Stimulated activated naive B cell treated with anti-CD40 and anti-IgM and Interleukin-4, amounts not matched to agents 10 μg/mL and 1 μg/mL and 100 μg/mL, for 72 hours (primary cell): ENCODE measurements at regions not wholly inside any gene's neighbourhood (a gene's known extent, or its start where the extent isn't known, plus 50 kb on each side); places are given as distances from the start of the nearest gene placed in this dataset.

Experiments
- ATAC-seq, 2 donors: fragments of 150-1000 bp; cut with Tn5 transposase; replicated peaks; 2 replicates each; pipeline ENCODE4 v1.10.0; 2021; ENCODE audit warnings: moderate library complexity in 1 of 2
- DNase-seq: peaks from one replicate; pipeline ENCODE4 v3.0.0; 2021
- H3K27ac Mint-ChIP-seq: one replicate; pipeline ENCODE4 v1.8.0; 2022; ENCODE audit warnings: mild to moderate bottlenecking, mixed read lengths
- H3K27me3 Mint-ChIP-seq, 2 donors: one replicate each; pipeline ENCODE4 v1.8.0; 2022; ENCODE audit warnings: mixed read lengths in 2 of 2
- H3K36me3 Mint-ChIP-seq, 2 donors: one replicate each; pipeline ENCODE4 v1.8.0; 2022; ENCODE audit warnings: mixed read lengths in 2 of 2, mild to moderate bottlenecking in 1 of 2
- H3K4me1 Mint-ChIP-seq, 2 donors: one replicate each; pipeline ENCODE4 v1.8.0; 2022; ENCODE audit warnings: mixed read lengths in 2 of 2, mild to moderate bottlenecking in 1 of 2
- H3K4me3 Mint-ChIP-seq, 2 donors: one replicate each; pipeline ENCODE4 v1.8.0; 2022; ENCODE audit warnings: mild to moderate bottlenecking in 2 of 2, mixed read lengths in 2 of 2, moderate library complexity in 1 of 2
- H3K9me3 Mint-ChIP-seq, 2 donors: one replicate each; pipeline ENCODE4 v1.8.0; 2022; ENCODE audit warnings: mixed read lengths in 2 of 2, mild to moderate bottlenecking in 1 of 2

DNA sequence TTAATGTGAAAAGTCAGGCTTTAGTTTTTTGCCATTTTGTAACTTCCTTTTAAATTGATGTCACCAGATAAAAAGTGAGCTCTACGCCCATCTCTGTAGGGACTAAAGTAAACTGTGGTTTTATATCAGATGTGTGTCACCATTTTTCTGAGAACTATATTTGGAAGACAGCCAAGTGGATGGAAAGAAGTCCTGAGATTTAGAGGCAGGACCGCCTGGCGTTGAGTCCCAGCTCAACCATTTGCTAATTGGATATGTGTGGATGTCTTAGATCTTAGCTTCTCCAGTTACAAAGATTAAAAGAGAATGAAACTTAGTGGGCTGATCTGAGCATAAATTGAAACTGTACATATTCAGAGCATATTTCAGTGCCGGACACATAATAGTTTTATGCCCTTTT, 691.6 kb upstream of the CELF2 start:
- Mint-ChIP-seq H3K4me1 (no peaks in the 10 kb centered on the region), H3K36me3 (no peaks in the 10 kb centered on the region), H3K27me3 (no peaks in the 10 kb centered on the region), H3K9me3 (peaks cover 3% of the 10 kb centered on the region in 2 donors), H3K4me3 (no peak overlapping the region), H3K27ac (no peak overlapping the region)
- DNase-seq = no peak
- ATAC-seq = no peak

DNA sequence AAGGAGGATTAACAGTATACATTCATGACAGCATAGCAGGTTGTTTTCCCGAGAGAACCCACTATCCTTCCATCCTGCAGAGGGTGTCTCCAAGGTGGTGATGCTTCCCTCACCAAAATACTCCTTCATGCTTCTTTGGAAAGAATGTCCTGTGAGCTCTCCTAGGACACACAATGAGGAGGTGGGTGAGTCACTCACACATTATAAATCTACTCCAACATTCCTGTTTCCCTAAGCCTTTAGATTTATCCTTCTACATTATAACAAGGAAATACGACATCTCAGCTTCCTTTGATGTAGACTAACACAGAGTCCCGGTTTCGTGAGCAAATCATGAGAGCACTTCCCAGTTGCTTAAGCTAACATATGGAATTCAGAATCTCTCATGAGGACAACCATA, 689.7 kb upstream of the CELF2 start:
- no peak overlapping the region for H3K4me3 Mint-ChIP-seq
- DNase-seq (no peak), ATAC-seq (no peak)
- peaks cover 0 to 2% of the 10 kb centered on the region in 2 donors for H3K9me3 Mint-ChIP-seq
- no peaks in the 10 kb centered on the region for H3K36me3 Mint-ChIP-seq
- no peak overlapping the region for H3K27ac Mint-ChIP-seq
- H3K4me1 Mint-ChIP-seq = no peaks in the 10 kb centered on the region
- H3K27me3 Mint-ChIP-seq = no peaks in the 10 kb centered on the region

DNA sequence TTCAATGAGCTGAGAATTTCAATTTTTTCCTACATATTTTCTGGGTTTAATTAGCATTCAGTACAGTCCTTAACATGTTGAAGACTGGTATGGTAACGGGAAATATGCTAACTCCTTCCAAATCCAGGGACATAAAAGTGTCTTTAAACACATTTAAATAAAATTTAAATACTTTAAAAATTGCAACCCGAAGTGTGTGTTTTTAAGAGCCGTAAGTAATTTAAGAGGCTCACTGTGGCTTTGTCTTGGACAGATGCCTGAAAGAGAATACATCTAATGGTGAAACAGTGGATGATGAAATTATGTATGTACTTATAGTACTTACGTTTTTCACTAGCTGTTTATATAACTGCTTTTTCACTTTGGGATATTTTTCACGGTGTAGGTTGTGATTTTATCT, 687.3 kb upstream of the CELF2 start:
- Mint-ChIP-seq H3K36me3 (no peaks in the 10 kb centered on the region), H3K27ac (no peak overlapping the region), H3K27me3 (no peaks in the 10 kb centered on the region), H3K4me1 (no peaks in the 10 kb centered on the region), H3K4me3 (no peak overlapping the region), H3K9me3 (no peaks in the 10 kb centered on the region)
- no peak for ATAC-seq
- no peak for DNase-seq

DNA sequence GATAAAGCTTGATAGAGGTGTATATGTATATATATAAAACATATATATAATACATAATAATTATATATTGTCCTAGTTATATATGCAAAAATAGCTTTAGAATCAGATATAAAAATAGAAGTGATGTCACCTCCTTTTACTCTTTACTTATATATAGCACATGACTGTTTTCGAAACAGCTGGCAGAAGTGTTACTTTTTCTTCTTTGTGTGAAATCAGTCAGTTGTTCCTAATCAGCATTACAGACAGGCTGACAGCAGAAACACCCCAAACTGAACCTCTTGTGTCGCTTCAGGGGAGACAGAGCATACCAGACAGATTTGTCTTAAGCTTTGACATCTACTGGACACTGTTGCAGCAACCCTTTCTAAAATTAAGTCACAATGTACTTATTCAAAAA, 684.9 kb upstream of the CELF2 start:
- ATAC-seq (no peak), DNase-seq (no peak)
- Mint-ChIP-seq H3K36me3 (no peaks in the 10 kb centered on the region), H3K4me3 (no peak overlapping the region), H3K4me1 (no peaks in the 10 kb centered on the region), H3K27me3 (no peaks in the 10 kb centered on the region), H3K27ac (no peak overlapping the region), H3K9me3 (no peaks in the 10 kb centered on the region)

DNA sequence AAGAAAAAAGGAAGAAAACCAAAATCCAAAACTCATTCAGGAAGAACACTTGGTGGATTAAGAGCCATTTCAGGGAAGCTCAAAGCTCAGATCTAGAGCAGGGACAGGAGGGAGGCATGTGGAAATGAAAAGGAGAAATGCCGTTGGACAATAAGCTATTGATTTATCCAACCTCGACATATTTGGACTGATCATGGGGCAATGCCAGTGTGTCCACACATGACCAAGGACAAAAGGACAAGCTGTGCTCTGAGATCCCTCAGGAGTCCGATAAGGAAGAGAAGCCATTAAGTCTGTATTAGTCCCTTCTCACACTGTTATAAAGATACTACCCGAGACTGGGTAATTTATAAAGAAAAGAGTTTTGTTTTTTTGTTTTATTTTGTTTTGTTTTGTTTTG, 684.0 kb upstream of the CELF2 start:
- Mint-ChIP-seq H3K36me3 (no peaks in the 10 kb centered on the region), H3K4me3 (no peak overlapping the region), H3K4me1 (no peaks in the 10 kb centered on the region), H3K9me3 (no peaks in the 10 kb centered on the region), H3K27ac (no peak overlapping the region), H3K27me3 (no peaks in the 10 kb centered on the region)
- ATAC-seq (no peak), DNase-seq (no peak)

DNA sequence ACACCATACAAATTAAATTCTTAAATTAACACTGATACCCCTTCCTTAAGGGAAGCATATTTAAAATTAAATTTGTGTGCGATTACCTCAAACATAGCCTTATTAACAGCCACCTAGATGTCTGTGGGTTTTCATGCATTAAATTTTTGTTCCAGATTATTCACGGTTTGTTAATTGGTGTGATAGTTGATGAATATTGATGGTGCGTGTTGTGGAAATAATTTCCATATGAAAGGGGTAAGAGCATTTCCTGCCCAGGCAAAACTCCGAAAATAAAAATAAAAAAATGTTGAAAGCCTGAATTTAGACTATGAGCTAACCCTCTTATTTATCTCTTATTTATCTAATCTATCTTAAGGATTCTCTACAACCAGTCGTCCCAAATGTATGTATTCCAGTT, 679.3 kb upstream of the CELF2 start:
- Mint-ChIP-seq H3K9me3 (no peaks in the 10 kb centered on the region), H3K4me1 (no peaks in the 10 kb centered on the region), H3K27ac (no peak overlapping the region), H3K36me3 (no peaks in the 10 kb centered on the region), H3K4me3 (no peak overlapping the region), H3K27me3 (no peaks in the 10 kb centered on the region)
- ATAC-seq (no peak), DNase-seq (no peak)

DNA sequence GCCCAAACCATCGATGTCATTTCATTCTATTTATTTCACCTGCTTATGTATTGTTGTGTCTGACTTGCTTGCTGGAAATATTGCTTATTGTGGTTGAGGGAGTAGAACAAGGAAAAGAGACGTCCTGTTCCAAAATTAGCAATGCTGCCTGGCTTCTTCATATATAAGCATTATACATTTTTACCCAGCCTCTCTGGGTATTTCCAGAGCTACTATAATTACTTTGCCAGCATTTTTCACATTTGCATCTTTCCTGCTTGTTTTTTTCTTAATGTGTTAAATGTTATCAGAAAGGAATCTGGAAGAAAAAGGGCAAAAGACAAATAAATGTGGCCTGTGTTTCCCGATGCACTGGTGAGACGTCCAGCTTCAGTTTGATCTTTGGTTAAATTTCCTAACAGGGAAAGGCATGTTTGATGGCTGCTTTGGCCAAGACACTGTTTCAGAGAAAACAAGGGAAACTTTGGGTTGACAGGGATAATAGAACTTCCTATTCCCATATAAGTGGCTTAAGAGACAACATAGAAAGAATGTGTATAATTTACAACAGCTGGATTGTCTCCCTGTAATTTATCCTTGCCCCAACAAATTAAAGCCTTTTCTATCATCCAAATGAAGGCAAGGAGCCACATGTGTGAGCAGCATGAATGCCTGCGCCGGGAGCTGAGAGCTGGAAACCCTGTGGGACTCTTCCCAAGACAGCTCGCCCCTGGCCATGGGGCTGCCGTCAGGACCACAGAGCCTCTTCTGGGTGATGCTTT, 671.1 kb upstream of the CELF2 start:
- Mint-ChIP-seq H3K4me3 (no peak overlapping the region), H3K4me1 (no peaks in the 10 kb centered on the region), H3K27ac (no peak overlapping the region), H3K9me3 (peaks cover 3 to 8% of the 10 kb centered on the region in 2 donors), H3K36me3 (no peaks in the 10 kb centered on the region), H3K27me3 (no peaks in the 10 kb centered on the region)
- no peak for DNase-seq
- ATAC-seq = no peak

DNA sequence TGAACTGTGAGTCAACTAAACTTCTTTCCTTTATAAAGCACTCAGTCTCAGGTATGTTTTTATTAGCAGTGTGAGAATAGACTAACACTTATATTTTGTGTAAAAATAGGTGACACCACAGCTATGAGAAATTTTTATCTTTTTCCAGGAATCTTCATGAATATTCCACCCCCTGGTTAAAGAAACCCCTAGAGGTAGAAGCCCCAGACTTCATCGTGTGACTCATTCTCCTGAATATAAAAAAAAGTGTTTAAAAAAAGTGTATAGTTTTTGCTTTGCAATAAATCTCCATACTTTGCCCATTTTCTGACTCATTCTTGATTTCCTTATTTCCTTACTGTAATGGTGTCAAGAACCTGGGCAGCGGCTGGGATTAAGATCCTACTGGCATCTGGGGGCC, 667.6 kb upstream of the CELF2 start:
- H3K4me3 Mint-ChIP-seq = no peak overlapping the region
- no peaks in the 10 kb centered on the region for H3K27me3 Mint-ChIP-seq
- H3K36me3 Mint-ChIP-seq = no peaks in the 10 kb centered on the region
- ATAC-seq (no peak), DNase-seq (no peak)
- H3K27ac Mint-ChIP-seq = no peak overlapping the region
- peaks cover 3 to 4% of the 10 kb centered on the region in 2 donors for H3K9me3 Mint-ChIP-seq
- no peaks in the 10 kb centered on the region for H3K4me1 Mint-ChIP-seq

DNA sequence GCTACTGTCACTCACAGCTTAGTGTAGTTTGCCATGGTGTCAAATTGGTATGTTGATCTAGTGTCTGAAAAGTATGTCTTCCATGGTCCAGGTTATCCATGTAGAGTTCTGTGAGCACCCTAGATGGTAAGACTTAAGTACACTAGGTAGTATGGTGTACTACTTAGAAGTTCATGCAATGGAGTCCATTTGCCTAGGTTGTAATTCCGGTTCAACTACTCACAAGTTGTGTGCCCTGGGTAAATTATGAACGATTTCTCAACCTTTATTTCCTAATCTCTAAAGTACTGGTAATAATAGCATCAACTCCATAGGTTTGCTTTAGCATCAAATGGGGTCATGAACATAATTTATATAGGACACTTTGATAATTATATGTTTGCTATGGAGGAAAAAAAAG, 666.2 kb upstream of the CELF2 start:
- H3K9me3 Mint-ChIP-seq = peaks cover 1 to 4% of the 10 kb centered on the region in 2 donors
- H3K36me3 Mint-ChIP-seq = no peaks in the 10 kb centered on the region
- ATAC-seq (no peak), DNase-seq (no peak)
- no peaks in the 10 kb centered on the region for H3K4me1 Mint-ChIP-seq
- H3K27ac Mint-ChIP-seq = no peak overlapping the region
- H3K4me3 Mint-ChIP-seq = no peak overlapping the region
- H3K27me3 Mint-ChIP-seq = no peaks in the 10 kb centered on the region

DNA sequence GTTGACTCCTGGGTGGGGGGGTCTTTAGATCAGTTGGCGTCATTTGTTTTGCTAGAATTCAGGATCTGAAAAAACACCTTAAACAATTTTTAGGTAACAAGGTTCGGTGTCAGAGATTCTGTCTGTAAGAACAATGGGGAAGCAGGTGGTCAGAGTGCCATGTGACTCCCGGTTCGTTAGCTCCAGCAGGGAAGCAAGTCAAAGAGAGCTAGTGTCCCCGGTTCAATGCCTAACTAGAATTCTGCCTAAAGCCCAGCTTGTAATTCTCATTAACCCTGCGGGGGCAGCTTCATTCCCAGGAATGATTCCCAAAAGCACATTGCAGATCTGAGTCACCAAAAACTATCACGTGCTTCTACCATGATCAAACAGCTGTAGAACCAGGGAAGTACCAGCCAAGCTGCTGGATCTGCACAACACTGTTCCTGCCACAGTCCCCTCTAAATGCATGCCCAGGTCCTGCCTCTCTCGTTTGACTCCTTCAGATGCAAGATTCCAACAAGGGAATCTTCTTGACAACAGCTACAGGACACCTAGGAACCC, 664.3 kb upstream of the CELF2 start:
- Mint-ChIP-seq H3K4me1 (no peaks in the 10 kb centered on the region), H3K27ac (no peak overlapping the region), H3K27me3 (no peaks in the 10 kb centered on the region), H3K4me3 (no peak overlapping the region), H3K36me3 (no peaks in the 10 kb centered on the region), H3K9me3 (peaks cover 3 to 4% of the 10 kb centered on the region in 2 donors)
- no peak for ATAC-seq
- no peak for DNase-seq

DNA sequence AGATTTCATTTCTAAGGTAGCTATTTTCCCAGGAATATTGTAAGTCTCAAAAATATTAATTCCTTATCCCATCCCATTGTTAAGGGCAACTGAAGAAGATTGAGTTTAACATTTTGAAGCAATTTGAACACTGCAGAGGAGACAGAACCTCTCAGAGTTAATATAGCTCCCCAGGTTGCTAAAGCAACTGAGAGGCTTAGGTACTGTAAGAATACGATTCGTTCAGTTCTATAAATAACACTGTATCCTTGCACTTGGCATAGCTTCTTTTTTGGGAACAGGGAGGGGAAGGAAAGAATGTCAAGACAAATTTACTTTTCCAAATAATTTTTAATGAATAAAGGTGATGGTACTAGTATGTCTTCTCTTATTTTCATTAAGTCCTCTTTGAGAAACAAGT, 658.4 kb upstream of the CELF2 start:
- DNase-seq (no peak), ATAC-seq (no peak)
- Mint-ChIP-seq H3K27ac (no peak overlapping the region), H3K27me3 (no peaks in the 10 kb centered on the region), H3K9me3 (peaks cover 0 to 2% of the 10 kb centered on the region in 2 donors), H3K4me1 (no peaks in the 10 kb centered on the region), H3K4me3 (no peak overlapping the region), H3K36me3 (no peaks in the 10 kb centered on the region)

DNA sequence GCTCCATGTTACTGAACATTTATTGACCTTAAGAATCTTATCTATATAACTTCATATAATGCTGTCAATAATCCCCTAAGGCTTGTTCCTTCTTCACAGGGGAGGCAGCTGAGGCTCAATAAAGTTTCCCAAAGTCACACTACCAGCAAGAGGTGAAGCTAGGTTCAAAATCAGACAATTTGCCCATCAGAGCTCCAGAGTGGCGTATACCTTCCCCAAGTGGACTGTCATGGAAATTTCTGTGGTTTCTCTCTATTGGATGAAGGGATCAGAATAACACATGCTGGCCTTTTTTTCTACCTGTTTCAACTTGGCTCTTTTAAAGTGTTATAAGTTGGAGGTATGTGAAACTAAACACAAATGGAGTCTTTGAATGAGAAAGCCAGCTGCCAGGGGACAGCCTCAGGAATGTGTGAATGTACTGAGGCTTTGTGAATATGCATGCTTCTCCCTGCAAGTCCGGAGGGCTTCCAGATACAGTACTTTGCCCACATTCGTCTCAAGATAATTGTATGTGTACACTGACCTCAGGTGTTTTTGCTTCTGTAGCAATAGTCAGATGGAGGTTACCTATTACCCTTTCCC, 656.3 kb upstream of the CELF2 start:
- Mint-ChIP-seq H3K9me3 (peaks cover 0 to 2% of the 10 kb centered on the region in 2 donors), H3K27me3 (no peaks in the 10 kb centered on the region), H3K27ac (no peak overlapping the region), H3K36me3 (no peaks in the 10 kb centered on the region), H3K4me1 (no peaks in the 10 kb centered on the region), H3K4me3 (no peak overlapping the region)
- ATAC-seq (no peak), DNase-seq (no peak)

DNA sequence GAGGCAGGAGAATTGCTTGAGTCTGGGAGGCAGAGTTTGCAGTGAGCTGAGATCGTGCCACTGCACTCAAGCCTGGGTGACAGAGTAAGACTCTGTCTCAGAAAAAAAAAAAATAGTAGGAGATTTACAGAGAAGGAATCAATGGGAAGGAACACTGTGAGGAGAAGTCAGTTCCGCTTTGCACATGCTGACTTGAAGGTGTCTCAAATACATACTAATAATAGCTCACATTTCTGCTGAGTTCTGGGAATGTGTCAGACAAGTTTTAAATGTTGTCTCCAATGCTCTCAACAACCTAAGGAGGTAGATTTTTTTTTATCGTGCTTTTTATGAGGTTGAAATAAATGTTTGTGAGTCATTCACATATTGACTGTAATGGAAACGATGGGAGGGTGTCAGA, 654.9 kb upstream of the CELF2 start:
- H3K36me3 Mint-ChIP-seq = no peaks in the 10 kb centered on the region
- no peak overlapping the region for H3K27ac Mint-ChIP-seq
- no peak for DNase-seq
- no peak for ATAC-seq
- H3K4me3 Mint-ChIP-seq = no peak overlapping the region
- peaks cover 0 to 2% of the 10 kb centered on the region in 2 donors for H3K9me3 Mint-ChIP-seq
- no peaks in the 10 kb centered on the region for H3K27me3 Mint-ChIP-seq
- no peaks in the 10 kb centered on the region for H3K4me1 Mint-ChIP-seq

DNA sequence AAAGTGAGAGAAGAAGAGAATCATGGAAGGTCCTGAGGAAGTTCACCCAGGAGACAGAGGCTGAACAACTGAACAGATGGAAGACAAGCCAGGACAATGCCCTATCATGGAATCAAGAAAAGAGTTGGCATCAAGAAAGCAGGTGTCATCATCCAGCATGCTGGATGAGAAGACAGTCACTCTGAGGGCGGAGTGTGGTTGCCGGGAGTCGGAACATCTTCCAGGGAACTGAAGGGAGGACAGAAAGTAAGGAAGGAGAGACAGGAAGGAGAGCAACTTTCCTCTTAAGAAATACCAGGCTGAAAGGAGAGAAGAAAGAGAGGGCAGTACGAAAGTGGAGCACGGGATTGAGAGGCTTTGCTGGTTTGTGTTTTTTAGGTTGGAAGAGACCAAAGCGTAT, 654.5 kb upstream of the CELF2 start:
- no peak overlapping the region for H3K4me3 Mint-ChIP-seq
- H3K27ac Mint-ChIP-seq = no peak overlapping the region
- H3K4me1 Mint-ChIP-seq = no peaks in the 10 kb centered on the region
- H3K9me3 Mint-ChIP-seq = peaks cover 0 to 2% of the 10 kb centered on the region in 2 donors
- no peak for ATAC-seq
- no peak for DNase-seq
- no peaks in the 10 kb centered on the region for H3K27me3 Mint-ChIP-seq
- H3K36me3 Mint-ChIP-seq = no peaks in the 10 kb centered on the region

DNA sequence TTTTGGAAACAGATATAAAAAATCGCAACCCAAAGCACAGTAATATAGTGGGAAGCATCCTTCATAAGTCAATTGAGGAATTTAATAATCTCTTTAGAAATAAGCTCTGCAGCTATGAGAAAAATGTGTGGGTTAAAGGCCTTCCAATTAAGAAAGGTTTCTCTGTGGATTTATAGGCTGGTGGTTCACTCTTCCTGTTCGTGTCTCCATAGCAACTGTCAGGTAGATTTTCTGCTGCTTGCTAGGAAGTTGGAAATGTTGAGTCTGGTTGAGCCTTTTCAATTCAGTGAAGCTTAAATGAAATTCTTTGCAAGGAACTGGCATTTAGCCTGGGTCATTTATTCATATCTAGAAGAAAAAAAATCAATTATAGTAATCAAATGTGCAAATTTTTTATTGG, 652.8 kb upstream of the CELF2 start:
- no peaks in the 10 kb centered on the region for H3K27me3 Mint-ChIP-seq
- no peak overlapping the region for H3K4me3 Mint-ChIP-seq
- H3K9me3 Mint-ChIP-seq = peaks cover 0 to 2% of the 10 kb centered on the region in 2 donors
- DNase-seq (no peak), ATAC-seq (no peak)
- H3K4me1 Mint-ChIP-seq = no peaks in the 10 kb centered on the region
- no peaks in the 10 kb centered on the region for H3K36me3 Mint-ChIP-seq
- H3K27ac Mint-ChIP-seq = no peak overlapping the region
